Memory B cell (primary cell): ENCODE measurements at regions not wholly inside any gene's neighbourhood (a gene's known extent, or its start where the extent isn't known, plus 50 kb on each side); places are given as distances from the start of the nearest gene placed in this dataset.

Experiments used
- ATAC-seq: fragments of 150-1000 bp; cut with Tn5 transposase; 2 replicates; pipeline ENCODE4 v1.10.0; 2021; ENCODE audit warnings: low read depth, mild to moderate bottlenecking, moderate library complexity
- DNase-seq, 2 donors: peaks; one replicate each; pipeline ENCODE4 v3.0.0; 2022; ENCODE audit warnings: low spot score in 2 of 2
- H3K27ac Mint-ChIP-seq: one replicate; pipeline ENCODE4 v1.8.0; 2022; ENCODE audit warnings: mild to moderate bottlenecking, moderate library complexity, mixed read lengths
- H3K27me3 Mint-ChIP-seq: one replicate; pipeline ENCODE4 v1.8.0; 2022; ENCODE audit warnings: mixed read lengths
- H3K36me3 Mint-ChIP-seq: one replicate; pipeline ENCODE4 v1.8.0; 2022; ENCODE audit warnings: mild to moderate bottlenecking, mixed read lengths
- H3K4me1 Mint-ChIP-seq: one replicate; pipeline ENCODE4 v1.8.0; 2022; ENCODE audit warnings: mixed read lengths
- H3K4me3 Mint-ChIP-seq: one replicate; pipeline ENCODE4 v1.8.0; 2022; ENCODE audit warnings: mild to moderate bottlenecking, moderate library complexity, mixed read lengths
- H3K9me3 Mint-ChIP-seq: one replicate; pipeline ENCODE4 v1.8.0; 2022; ENCODE audit warnings: mixed read lengths

DNA sequence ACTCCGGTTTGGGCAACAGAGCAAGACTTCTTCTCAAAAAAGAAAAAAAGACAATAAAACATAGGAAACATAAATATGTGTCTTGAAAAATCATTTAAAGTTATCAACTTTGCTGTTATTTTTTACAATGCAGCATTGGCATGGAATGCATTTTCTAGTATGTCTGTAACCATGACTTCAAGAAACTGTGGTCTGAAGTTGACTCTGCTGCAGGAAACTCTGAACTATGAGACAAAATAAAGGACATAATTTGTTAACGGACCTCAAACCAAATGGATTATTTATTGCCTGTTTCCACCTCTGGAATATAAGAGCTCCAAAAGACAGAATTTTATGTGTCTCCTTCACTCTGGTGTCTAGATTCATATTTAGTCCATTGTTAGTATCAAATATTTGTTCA, 79.1 kb downstream of the TRIB2 start:
- DNase-seq (no peak), ATAC-seq (no peak)
- no peaks in the 10 kb centered on the region for H3K27me3 Mint-ChIP-seq
- no peak overlapping the region for H3K27ac Mint-ChIP-seq
- no peak overlapping the region for H3K4me3 Mint-ChIP-seq
- H3K36me3 Mint-ChIP-seq: peaks cover 4% of the 10 kb centered on the region
- H3K9me3 Mint-ChIP-seq: peaks cover 6% of the 10 kb centered on the region
- peaks cover 5% of the 10 kb centered on the region for H3K4me1 Mint-ChIP-seq

GRCh38 chr2:12796657-12797056, 79.9 kb downstream of the TRIB2 start:
- Mint-ChIP-seq H3K9me3 (peaks cover 10% of the 10 kb centered on the region), H3K27me3 (no peaks in the 10 kb centered on the region), H3K27ac (no peak overlapping the region), H3K36me3 (peaks cover 7% of the 10 kb centered on the region), H3K4me1 (peaks cover 5% of the 10 kb centered on the region), H3K4me3 (no peak overlapping the region)
- DNase-seq: no peak
- ATAC-seq: no peak

DNA sequence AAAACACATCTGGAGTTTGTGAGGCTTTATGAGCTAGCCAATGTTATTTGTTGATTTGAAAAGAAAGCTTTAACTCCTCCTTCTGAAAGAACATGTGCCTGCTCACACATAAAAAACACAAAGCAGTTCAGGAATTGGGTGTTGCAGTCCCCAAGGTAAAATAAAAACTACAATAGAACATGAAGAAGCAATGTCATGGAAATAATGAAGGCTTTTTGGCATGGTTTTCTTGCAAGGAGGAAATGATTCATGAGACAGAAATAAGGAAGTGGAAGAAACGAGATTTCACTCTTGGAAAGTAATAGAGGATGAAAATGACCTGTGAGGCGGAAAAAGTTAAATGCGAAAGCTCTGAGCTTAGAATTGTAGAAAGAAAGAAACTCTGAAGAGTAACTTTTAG, 81.1 kb downstream of the TRIB2 start:
- H3K4me1 Mint-ChIP-seq: peaks cover 5% of the 10 kb centered on the region
- H3K27me3 Mint-ChIP-seq: no peaks in the 10 kb centered on the region
- no peak overlapping the region for H3K27ac Mint-ChIP-seq
- peaks cover 9% of the 10 kb centered on the region for H3K36me3 Mint-ChIP-seq
- ATAC-seq (peak; percentile 22), DNase-seq (no peak)
- H3K9me3 Mint-ChIP-seq: peaks cover 19% of the 10 kb centered on the region
- H3K4me3 Mint-ChIP-seq: no peak overlapping the region

DNA sequence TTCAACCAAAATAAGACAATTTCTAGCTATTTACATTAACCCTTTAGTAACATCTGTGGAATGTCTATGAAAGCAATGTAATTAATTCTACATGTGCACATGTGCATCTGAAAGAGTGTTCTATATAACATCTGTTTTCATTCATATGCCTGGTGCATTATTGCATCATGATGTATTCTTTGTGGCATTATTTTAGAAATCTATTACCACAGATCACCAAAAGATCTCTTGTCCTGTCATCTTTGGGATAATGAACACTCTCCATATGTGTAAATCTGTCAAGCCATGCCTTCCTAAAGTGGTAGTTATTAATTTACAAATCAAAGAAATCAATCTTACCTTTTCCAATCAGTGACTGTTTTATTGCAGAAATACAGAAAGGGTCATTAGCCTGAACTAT, 86.9 kb downstream of the TRIB2 start:
- no peak for ATAC-seq
- Mint-ChIP-seq H3K4me1 (no peaks in the 10 kb centered on the region), H3K9me3 (peaks cover 19% of the 10 kb centered on the region), H3K4me3 (no peak overlapping the region), H3K27me3 (peaks cover 6% of the 10 kb centered on the region), H3K36me3 (peaks cover 9% of the 10 kb centered on the region), H3K27ac (no peak overlapping the region)
- DNase-seq: no peak

DNA sequence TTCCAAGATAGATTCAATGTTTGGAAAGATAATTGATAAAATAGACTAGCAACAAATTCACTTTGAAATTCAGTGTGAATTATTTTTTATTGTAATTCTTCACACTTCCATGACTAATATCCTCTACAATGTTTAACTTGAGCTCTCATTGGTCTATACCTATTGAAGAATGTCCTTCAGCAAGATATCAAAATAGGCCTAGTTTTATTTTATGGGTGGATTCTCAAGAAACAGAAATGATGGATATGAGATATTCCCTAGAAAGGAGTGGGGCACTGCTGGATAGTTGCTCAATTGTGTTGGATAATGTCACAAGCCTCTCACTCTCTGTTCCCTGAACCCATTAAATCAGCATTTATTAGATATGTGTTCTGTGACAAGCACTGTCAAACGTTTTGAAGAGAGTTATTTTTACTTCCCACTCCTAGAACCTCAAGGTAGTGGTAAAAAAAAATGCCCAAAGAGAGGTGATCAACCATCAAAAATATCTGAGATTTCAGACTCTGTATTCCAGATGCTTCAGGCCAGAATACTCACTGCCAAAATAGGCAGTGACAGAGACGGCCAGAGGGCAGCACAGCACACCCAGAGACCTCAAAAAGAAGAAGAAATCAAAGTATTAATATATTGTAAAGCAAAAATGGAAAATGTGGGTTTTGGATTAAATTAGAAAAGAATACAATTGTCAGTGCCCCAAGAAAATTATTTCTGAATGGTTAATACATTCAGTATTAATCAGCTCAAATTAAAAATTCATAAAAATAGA, 87.5 kb downstream of the TRIB2 start:
- ATAC-seq: no peak
- Mint-ChIP-seq H3K4me3 (no peak overlapping the region), H3K27me3 (peaks cover 6% of the 10 kb centered on the region), H3K4me1 (no peaks in the 10 kb centered on the region), H3K36me3 (peaks cover 9% of the 10 kb centered on the region), H3K27ac (no peak overlapping the region), H3K9me3 (peaks cover 16% of the 10 kb centered on the region)
- DNase-seq: no peak

- Mint-ChIP-seq H3K27ac (no peak overlapping the region), H3K27me3 (peaks cover 6% of the 10 kb centered on the region), H3K36me3 (peaks cover 7% of the 10 kb centered on the region), H3K4me1 (no peaks in the 10 kb centered on the region), H3K4me3 (no peak overlapping the region), H3K9me3 (peaks cover 16% of the 10 kb centered on the region)
- ATAC-seq: no peak
- DNase-seq: no peak
Observed at GRCh38 chr2:12805033-12805432, 88.3 kb downstream of the TRIB2 start.

DNA sequence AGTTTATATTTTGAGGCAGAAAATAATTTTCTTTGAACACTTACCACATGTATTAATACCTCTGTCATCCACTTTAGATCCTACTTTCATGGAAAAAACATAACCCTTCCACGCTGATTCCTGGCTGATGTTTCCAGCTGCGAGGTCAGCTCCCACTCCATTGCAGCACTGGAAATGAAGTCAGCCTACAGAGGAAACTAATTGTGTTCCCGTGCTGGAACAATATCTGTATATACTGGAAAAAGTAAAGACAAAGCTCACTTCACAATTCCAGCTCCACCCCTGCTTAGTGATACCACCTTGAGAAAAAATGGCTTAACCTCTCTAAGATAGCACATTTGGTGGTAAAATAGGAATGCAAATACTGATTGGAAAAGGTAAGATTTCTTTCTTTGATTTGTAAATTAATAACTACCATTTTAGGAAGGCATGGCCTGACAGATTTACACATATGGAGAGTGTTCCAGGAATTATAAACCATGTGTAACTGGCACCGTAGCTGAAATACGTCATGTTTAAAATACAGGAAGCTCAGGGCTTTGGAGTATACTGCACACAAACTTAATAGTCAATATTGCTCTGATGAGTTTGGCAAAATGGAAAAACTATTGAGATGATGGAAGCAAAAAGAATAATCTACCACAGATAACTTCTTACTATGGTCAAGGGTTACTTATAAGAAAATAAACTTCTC, 90.0 kb downstream of the TRIB2 start:
- no peak overlapping the region for H3K4me3 Mint-ChIP-seq
- H3K36me3 Mint-ChIP-seq: peaks cover 2% of the 10 kb centered on the region
- H3K27ac Mint-ChIP-seq: no peak overlapping the region
- H3K27me3 Mint-ChIP-seq: peaks cover 6% of the 10 kb centered on the region
- peaks cover 8% of the 10 kb centered on the region for H3K9me3 Mint-ChIP-seq
- ATAC-seq (no peak), DNase-seq (no peak)
- H3K4me1 Mint-ChIP-seq: no peaks in the 10 kb centered on the region

DNA sequence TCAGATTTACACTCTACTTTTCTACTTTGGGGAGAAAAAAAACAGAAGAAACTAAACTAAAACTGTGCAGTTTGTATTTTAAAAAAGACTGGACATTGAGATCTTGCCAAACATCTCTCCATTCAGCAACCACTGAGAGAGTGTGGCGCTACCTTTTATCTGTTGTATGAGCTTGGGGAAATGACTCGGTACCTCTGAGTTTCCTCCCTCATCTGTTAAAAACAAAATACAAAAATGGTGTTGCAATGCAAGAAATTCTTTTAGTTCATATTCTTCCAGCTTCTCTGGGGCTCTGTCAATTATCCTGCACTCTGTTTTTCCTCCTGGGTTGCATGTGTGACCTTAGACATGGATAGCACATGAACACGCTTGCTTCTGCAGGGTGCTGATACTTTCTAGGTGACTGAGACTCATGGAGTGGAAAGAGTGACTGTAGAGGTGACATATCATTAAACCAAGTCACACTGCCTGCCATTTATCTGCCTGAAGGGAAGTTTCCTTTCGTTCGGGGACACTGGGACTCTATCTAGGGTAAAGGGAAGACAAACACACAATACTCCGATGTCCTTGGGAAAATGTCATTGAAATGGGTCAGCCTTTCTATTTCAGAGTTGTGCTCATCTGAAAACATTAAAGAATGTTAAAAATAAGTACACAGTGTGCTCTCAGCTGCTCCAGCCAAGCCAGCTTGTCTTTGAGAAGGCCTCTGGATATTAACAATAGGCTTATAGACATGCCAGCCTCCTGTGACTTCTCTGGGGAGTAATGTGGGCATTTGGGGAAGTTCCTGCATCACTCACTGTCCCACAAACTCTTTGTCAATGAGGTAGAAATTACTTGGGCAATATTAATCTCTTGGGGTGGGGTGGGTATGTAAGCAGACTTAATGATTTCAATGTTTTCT, 91.4 kb downstream of the TRIB2 start:
- no peaks in the 10 kb centered on the region for H3K9me3 Mint-ChIP-seq
- H3K27ac Mint-ChIP-seq: no peak overlapping the region
- H3K4me1 Mint-ChIP-seq: no peaks in the 10 kb centered on the region
- H3K4me3 Mint-ChIP-seq: no peak overlapping the region
- H3K36me3 Mint-ChIP-seq: no peaks in the 10 kb centered on the region
- DNase-seq (no peak), ATAC-seq (no peak)
- peaks cover 6% of the 10 kb centered on the region for H3K27me3 Mint-ChIP-seq

GRCh38 chr2:12809526-12809925, 92.8 kb downstream of the TRIB2 start:
- no peak for DNase-seq
- peaks cover 6% of the 10 kb centered on the region for H3K27me3 Mint-ChIP-seq
- H3K9me3 Mint-ChIP-seq: no peaks in the 10 kb centered on the region
- ATAC-seq: no peak
- no peak overlapping the region for H3K27ac Mint-ChIP-seq
- H3K4me1 Mint-ChIP-seq: no peaks in the 10 kb centered on the region
- H3K36me3 Mint-ChIP-seq: no peaks in the 10 kb centered on the region
- H3K4me3 Mint-ChIP-seq: no peak overlapping the region

GRCh38 chr2:12811916-12812315, 95.2 kb downstream of the TRIB2 start:
- Mint-ChIP-seq H3K4me1 (no peaks in the 10 kb centered on the region), H3K27me3 (peaks cover 3% of the 10 kb centered on the region), H3K27ac (no peak overlapping the region), H3K36me3 (no peaks in the 10 kb centered on the region), H3K9me3 (no peaks in the 10 kb centered on the region), H3K4me3 (no peak overlapping the region)
- ATAC-seq: no peak
- no peak for DNase-seq

DNA sequence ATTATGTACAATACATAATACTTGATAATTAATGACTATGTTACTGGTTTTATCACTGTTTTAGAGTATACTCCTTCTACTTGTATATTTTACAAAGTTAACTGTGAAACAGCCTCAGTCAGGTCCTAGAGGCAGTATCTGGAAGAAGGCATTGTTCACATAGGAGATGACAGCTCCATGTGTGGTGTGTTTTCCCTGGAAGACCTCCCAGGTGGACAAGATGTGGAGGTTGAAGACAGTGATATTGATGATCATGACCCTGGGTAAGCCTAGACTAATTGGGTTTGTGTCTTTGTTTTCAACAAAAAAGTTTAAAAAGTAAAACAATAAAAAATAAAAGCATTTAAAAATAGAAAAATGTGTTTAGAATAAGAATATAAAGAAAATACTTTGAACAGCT, 96.4 kb downstream of the TRIB2 start:
- Mint-ChIP-seq H3K9me3 (no peaks in the 10 kb centered on the region), H3K27ac (no peak overlapping the region), H3K4me1 (no peaks in the 10 kb centered on the region), H3K36me3 (no peaks in the 10 kb centered on the region), H3K27me3 (no peaks in the 10 kb centered on the region), H3K4me3 (no peak overlapping the region)
- DNase-seq (no peak), ATAC-seq (no peak)

DNA sequence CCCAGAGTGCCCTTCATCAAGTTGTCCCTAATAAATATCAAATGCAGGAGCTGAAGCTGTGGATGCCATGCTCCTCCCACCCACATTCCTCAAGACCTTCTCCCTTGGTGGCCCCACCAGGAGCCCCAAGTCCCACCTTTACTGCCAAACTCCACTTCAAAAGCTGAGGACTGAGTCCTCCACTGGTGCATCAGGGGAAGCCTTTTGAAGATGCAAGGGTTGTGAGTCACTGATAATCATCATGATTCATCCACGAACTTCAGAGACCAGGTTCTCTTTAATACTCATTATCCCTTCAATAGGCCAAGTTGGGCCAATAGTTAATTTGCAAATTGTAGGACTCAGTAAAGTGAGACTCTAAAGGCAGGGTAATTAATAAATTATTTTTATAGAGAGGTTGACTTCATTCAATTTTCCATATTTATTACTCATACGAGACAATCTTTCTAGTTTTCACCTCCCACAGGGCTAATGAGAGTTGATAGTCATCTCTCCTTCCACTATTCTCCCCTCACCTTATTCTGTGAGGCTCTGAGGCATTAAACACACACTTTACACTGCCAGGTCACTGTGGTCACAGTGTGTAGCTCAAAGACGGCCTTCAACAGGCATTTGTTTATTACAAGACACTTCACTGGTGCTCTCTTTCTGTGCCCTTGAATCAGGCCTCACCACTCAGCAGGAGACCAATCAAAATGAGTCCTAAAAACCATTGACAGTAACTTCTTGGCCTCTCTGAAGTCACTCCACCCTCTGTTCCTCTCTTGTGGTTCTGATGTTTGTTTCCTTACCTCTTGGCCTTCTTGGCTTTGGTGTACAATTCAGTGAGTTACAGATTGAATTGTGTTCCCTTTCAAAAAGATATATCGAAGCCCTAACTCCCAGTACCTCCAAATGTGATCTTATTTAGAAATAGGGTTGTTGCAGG, 99.9 kb downstream of the TRIB2 start:
- DNase-seq: no peak
- Mint-ChIP-seq H3K4me3 (no peak overlapping the region), H3K27ac (no peak overlapping the region), H3K4me1 (peaks cover 8% of the 10 kb centered on the region), H3K9me3 (no peaks in the 10 kb centered on the region), H3K27me3 (peaks cover 4% of the 10 kb centered on the region), H3K36me3 (no peaks in the 10 kb centered on the region)
- no peak for ATAC-seq

GRCh38 chr2:12817870-12818269, 101.1 kb downstream of the TRIB2 start:
- peaks cover 9% of the 10 kb centered on the region for H3K27me3 Mint-ChIP-seq
- DNase-seq (no peak), ATAC-seq (no peak)
- no peak overlapping the region for H3K27ac Mint-ChIP-seq
- H3K36me3 Mint-ChIP-seq: no peaks in the 10 kb centered on the region
- peaks cover 8% of the 10 kb centered on the region for H3K4me1 Mint-ChIP-seq
- no peaks in the 10 kb centered on the region for H3K9me3 Mint-ChIP-seq
- H3K4me3 Mint-ChIP-seq: no peak overlapping the region
